GM21717 (cell line): ENCODE measurements at regions not wholly inside any gene's neighbourhood (a gene's known extent, or its start where the extent isn't known, plus 50 kb on each side); places are given as distances from the start of the nearest gene placed in this dataset.
"Not testable (repeated sequence)": the region's sequence is repeated elsewhere in the genome, so short reads cannot be mapped to it uniquely, and the experiment has no call there.

ENCODE experiments used
- ATAC-seq: cut with Tn5 transposase; IDR thresholded peaks from one replicate; pipeline ENCODE4 v1.9.1; 2021; ENCODE audit warnings: mild to moderate bottlenecking, moderate library complexity; ENCODE audit not compliant: unreplicated experiment

GRCh38 chr18:10164271-10165071, 250.7 kb downstream of the VAPA start:
- ATAC-seq, result no peak

GRCh38 chr18:10166164-10166807, 252.5 kb downstream of the VAPA start:
- ATAC-seq, result no peak

GRCh38 chr18:10167759-10168158, 253.9 kb downstream of the VAPA start:
- no peak for ATAC-seq

GRCh38 chr18:10168477-10168876, 254.7 kb downstream of the VAPA start:
- ATAC-seq, result no peak

- no peak for ATAC-seq
These were observed 255.3 kb downstream of the VAPA start for GRCh38 chr18:10169064-10169562.

GRCh38 chr18:10169814-10170213, 256.0 kb downstream of the VAPA start:
- no peak for ATAC-seq

- ATAC-seq, result no peak
These were observed 256.6 kb downstream of the VAPA start for GRCh38 chr18:10170375-10170774.

- not testable (repeated sequence) for ATAC-seq
These were observed 261.5 kb downstream of the VAPA start for GRCh38 chr18:10175333-10175732.

GRCh38 chr18:10179326-10179725, 265.5 kb downstream of the VAPA start:
- not testable (repeated sequence) for ATAC-seq

GRCh38 chr18:10182009-10182624, 268.3 kb downstream of the VAPA start:
- ATAC-seq, result no peak

GRCh38 chr18:10184776-10185175, 269.7 kb upstream of the APCDD1 start:
- no peak for ATAC-seq

- no peak for ATAC-seq
These were observed 265.2 kb upstream of the APCDD1 start for GRCh38 chr18:10188971-10189810.

GRCh38 chr18:10190564-10190963, 263.9 kb upstream of the APCDD1 start:
- no peak for ATAC-seq

GRCh38 chr18:10193444-10193843, 261.0 kb upstream of the APCDD1 start:
- ATAC-seq, result no peak

GRCh38 chr18:10194592-10194991, 259.8 kb upstream of the APCDD1 start:
- no peak for ATAC-seq

GRCh38 chr18:10195529-10195928, 258.9 kb upstream of the APCDD1 start:
- ATAC-seq, result no peak

- ATAC-seq, result no peak
These were observed 257.3 kb upstream of the APCDD1 start for GRCh38 chr18:10197097-10197496.

- ATAC-seq, result no peak
These were observed 253.2 kb upstream of the APCDD1 start for GRCh38 chr18:10201226-10201625.

- ATAC-seq, result no peak
These were observed 252.8 kb upstream of the APCDD1 start for GRCh38 chr18:10201659-10202058.

- no peak for ATAC-seq
These were observed 251.6 kb upstream of the APCDD1 start for GRCh38 chr18:10202845-10203321.

GRCh38 chr18:10205151-10205550, 249.3 kb upstream of the APCDD1 start:
- no peak for ATAC-seq
